HG03432 (cell line): ENCODE measurements at regions not wholly inside any gene's neighbourhood (a gene's known extent, or its start where the extent isn't known, plus 50 kb on each side); places are given as distances from the start of the nearest gene placed in this dataset.

Source experiments
- ATAC-seq: cut with Tn5 transposase; IDR thresholded peaks from one replicate; pipeline ENCODE4 v1.9.1; 2021; ENCODE audit warnings: mild to moderate bottlenecking, moderate library complexity; ENCODE audit not compliant: unreplicated experiment

GRCh38 chr12:75974323-75975187 is 57.0 kb downstream of the PHLDA1 start:
- ATAC-seq, result no peak

DNA sequence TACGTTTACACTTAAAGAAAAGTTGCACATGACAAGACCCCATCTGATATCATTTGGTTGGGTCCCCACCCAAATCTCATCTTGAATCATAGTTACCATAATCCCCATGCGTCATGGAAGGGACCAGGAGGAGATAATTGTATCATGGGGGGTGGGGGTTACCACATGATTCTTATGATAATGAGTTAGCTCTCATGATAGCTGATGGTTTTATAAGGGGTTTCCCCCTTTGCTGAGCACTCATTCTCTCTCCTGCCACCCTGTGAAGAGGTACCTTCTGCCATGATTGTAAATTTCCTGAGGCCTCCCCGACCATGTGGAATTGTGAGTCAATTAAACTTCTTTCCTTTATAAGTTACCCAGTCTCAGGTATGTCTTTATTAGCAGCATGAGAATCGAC is 60.3 kb downstream of the PHLDA1 start:
- ATAC-seq, result no peak

- no peak for ATAC-seq
Observed at GRCh38 chr12:75970310-75970709, 61.3 kb downstream of the PHLDA1 start.

DNA sequence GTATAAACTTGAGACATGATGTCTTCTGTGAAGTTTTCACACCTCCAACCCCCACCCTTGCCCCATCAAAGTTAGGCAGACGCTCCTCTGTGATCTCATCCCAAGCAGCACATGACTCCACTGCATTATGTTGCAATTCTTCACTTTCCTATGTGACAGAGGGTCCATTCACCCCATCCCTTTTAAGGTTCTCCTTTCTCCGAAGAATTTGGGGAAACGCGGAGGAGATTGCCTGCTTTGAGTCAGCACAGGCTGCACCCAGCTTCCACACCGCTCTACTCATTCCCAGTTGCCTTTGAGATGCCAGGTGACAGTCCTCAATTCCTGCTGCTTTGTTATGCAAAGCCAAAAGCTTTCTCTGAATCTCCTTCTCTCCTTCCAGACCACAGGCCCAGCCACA is 61.8 kb downstream of the PHLDA1 start:
- ATAC-seq, result no peak

- ATAC-seq, result no peak
Observed at GRCh38 chr12:75965661-75966060, 65.9 kb downstream of the PHLDA1 start.

DNA sequence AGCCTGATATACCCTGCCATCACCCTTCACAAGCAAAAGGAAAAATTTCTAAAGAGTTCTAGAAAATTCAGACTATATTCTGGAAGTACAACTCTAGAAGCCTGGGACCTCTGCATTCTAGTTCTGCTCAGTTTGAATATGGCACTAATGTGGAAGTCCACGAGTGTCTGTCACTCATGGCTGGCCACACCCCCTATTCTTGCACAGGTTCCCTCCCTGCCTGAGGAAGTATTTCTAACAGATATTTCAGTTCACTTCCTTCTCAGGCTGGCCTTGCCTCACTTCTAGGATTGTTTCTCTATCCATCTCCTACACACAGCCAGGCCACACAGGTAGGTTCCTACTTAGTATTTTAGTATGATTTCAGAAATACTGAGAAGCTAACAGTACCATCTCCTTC is 67.4 kb downstream of the PHLDA1 start:
- peak; percentile 64 for ATAC-seq

GRCh38 chr12:75961878-75962277 is 69.7 kb downstream of the PHLDA1 start:
- no peak for ATAC-seq

GRCh38 chr12:75960954-75961661 is 70.5 kb downstream of the PHLDA1 start:
- ATAC-seq, result no peak

- ATAC-seq, result no peak
Observed at GRCh38 chr12:75960086-75960910, 71.3 kb downstream of the PHLDA1 start.

DNA sequence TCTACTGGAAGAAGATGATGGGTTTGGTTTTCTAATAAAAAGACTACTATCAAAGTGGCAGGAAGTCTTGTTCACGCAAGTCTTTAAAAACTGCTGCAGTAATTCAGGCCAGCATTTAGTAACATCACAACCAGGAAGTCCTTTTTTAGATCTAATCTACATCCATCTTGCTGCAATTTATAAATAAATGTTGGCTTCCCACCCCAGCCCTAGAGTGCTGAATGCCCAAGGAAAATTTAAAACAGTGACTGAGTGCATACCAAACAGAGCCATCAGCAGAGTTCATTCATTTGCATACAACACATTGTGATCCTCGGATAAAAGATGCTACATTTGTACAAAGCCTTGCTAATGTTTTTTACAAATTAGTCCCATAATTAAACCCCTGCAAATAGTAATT is 72.1 kb downstream of the PHLDA1 start:
- ATAC-seq, result no peak

- no peak for ATAC-seq
Observed at GRCh38 chr12:75959060-75959459, 72.5 kb downstream of the PHLDA1 start.

DNA sequence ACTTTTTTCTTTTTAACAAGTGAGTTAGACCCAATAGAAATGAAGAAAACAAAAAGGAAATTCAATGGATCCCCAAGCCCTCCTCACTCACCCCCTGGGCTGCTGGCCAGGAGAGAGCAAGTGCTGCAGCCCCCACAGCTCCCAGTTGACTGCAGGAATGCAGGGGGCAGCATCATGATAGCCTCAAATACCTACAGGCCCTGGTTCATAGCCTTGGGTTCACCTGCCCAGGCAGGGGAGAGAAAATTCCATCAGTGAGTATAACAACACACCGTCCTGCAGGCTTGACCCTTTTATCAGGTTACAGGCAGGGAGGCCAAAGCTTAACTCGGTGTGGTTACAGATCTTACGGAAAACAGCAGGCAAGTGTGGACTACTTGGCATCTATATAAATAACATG is 76.3 kb downstream of the PHLDA1 start:
- no peak for ATAC-seq

GRCh38 chr12:75954749-75955148 is 76.8 kb downstream of the PHLDA1 start:
- ATAC-seq, result no peak

GRCh38 chr12:75954041-75954440 is 77.5 kb downstream of the PHLDA1 start:
- ATAC-seq, result no peak

DNA sequence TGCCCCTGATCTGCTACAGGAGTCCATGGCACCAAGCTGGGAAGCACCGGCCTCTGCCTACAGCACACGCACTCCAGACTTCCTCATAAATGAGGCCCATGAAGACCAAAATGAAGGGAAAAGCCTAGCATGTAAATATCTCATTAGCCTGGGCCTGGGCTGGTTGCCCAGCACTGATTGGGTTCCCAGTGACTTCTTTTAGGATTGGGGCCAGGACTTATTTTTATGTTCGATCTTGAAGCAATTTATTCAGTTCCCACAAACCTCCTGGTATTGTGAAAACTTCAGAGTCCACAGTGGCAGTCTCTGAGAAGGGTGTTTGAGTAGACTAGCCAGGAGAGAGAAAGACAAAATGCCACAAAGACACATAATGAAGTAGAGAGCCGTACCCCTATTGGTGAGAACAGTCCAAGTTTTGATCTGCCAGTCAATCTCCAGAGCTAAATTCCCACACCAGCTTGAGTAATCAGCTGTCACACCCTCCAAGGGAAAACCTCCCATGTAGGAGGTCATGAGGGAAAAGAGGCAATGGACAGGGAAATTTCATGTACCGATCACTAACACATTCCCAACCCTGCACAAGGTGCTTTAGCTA is 78.2 kb downstream of the PHLDA1 start:
- no peak for ATAC-seq

- no peak for ATAC-seq
Observed at GRCh38 chr12:75951399-75952278, 79.9 kb downstream of the PHLDA1 start.

DNA sequence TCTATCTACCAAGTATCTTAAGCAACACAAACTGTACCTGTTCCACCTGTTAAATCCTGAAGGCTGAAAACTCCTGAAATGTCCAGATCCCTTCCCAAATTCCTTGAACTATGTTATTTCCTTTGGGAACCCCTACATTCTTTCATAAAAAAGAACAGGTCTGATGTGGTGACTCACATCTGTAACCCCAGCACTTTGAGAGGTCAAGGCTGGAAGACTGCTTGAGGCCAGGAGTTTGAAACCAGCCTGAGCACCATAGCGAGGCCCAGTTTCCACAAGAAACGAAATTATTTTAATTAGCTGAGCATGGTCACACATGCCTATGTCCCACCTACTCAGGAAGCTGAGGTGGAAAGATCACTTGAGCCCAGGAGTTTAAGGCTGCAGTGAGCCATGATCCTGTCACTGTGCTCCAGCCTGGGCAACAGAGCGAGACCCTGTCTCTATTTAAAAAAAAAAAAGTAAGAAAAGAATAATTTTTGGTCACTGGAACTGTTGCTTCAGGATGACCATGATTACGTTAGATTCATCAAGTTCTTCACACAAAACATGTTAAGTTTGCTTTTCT is 84.3 kb downstream of the PHLDA1 start:
- ATAC-seq, result no peak

- no peak for ATAC-seq
Observed at GRCh38 chr12:75945581-75945980, 86.0 kb downstream of the PHLDA1 start.

- ATAC-seq, result peak; percentile 1
Observed at GRCh38 chr12:75944905-75945432, 86.6 kb downstream of the PHLDA1 start.
